Endothelial cell of umbilical vein (primary cell): ENCODE measurements at regions not wholly inside any gene's neighbourhood (a gene's known extent, or its start where the extent isn't known, plus 50 kb on each side); places are given as distances from the start of the nearest gene placed in this dataset.

Experiments
- CTCF ChIP-seq, 2 donors: IDR thresholded peaks; 1 replicate in 1 of 2; 2 replicates in 1 of 2; pipeline ENCODE4 v1.5.1; 2011; ENCODE audit warnings: low read length in 2 of 2, mild to moderate bottlenecking in 2 of 2, moderate library complexity in 2 of 2, control low read depth in 1 of 2, inconsistent platforms in 1 of 2, low read depth in 1 of 2; ENCODE audit not compliant: insufficient read depth in 1 of 2; ENCODE audit errors: extremely low read depth in 1 of 2
- EZH2 ChIP-seq: IDR thresholded peaks from 2 replicates; pipeline ENCODE4 v1.6.1; 2012; ENCODE audit warnings: borderline replicate concordance, low read depth, mild to moderate bottlenecking, moderate library complexity, low read length, inconsistent platforms; ENCODE audit not compliant: severe bottlenecking
- MYC ChIP-seq: IDR thresholded peaks from one replicate; pipeline ENCODE4 v1.6.1; 2011; ENCODE audit warnings: mild to moderate bottlenecking, low read depth, low read length
- POLR2A ChIP-seq: IDR thresholded peaks from 2 replicates; pipeline ENCODE4 v1.6.1; 2012; ENCODE audit warnings: low read depth, mild to moderate bottlenecking, control low read depth, low read length
- POLR2AphosphoS5 ChIP-seq: IDR thresholded peaks from 2 replicates; pipeline ENCODE4 v1.6.1; 2012; ENCODE audit warnings: low read depth, mild to moderate bottlenecking, control low read depth, low read length, moderate library complexity; ENCODE audit not compliant: insufficient read depth

GRCh38 chr7:54674891-54675290 lies 84.1 kb downstream of the SEC61G start:
- TF ChIP-seq CTCF (IDR thresholded peaks at IDR 0.05; ENCODE audit: extremely low read depth in 1 of 2, insufficient read depth in 1 of 2, low read depth in 1 of 2, low read length in 2 of 2): no peak
- TF ChIP-seq EZH2: no peak
- no peak for TF ChIP-seq MYC
- no peak for TF ChIP-seq POLR2A
- TF ChIP-seq POLR2AphosphoS5: no peak
